IMR-90 (cell line): ENCODE measurements at regions not wholly inside any gene's neighbourhood (a gene's known extent, or its start where the extent isn't known, plus 50 kb on each side); places are given as distances from the start of the nearest gene placed in this dataset.

Experiments
- ATAC-seq: fragments of 200-7000 bp; cut with Tn5 transposase; 2 replicates; pipeline ENCODE4 v1.9.1; 2020; ENCODE audit warnings: low read depth, mild to moderate bottlenecking, moderate library complexity
- BruUV-seq: library from RNA; stranded (reverse); fragments of 400-500 nt; replicated peaks from 2 replicates; lab custom pipeline; 2021; lab: Mats Ljungman, UMichigan
- CTCF ChIA-PET: fragments of 300-600 bp; formaldehyde crosslinking; extraction: SDS; loops from one replicate; lab custom pipeline; 2021; ENCODE audit warnings: antibody characterized with exemption; lab: Yijun Ruan, JAX
- POLR2A ChIA-PET: fragments of 300-600 bp; sonication (Branson Sonifier 250); formaldehyde crosslinking; loops from one replicate; lab custom pipeline; 2022; ENCODE audit warnings: antibody characterized with exemption; ENCODE audit not compliant: unreplicated experiment; lab: Charles Lee
- DNase-seq: peaks from one replicate; pipeline ENCODE4 v3.0.0; 2013
- H2AFZ ChIP-seq: replicated peaks from 2 replicates; pipeline ENCODE3; 2013; ENCODE audit warnings: low read length, mild to moderate bottlenecking; ENCODE audit not compliant: poor library complexity
- H2AK5ac ChIP-seq: 2 replicates; pipeline ENCODE4 v1.6.1; 2013; ENCODE audit warnings: low read depth, low read length, inconsistent platforms
- H2AK9ac ChIP-seq: replicated peaks from 2 replicates; pipeline ENCODE3; 2013; ENCODE audit warnings: mild to moderate bottlenecking, low read depth, low read length, moderate library complexity; ENCODE audit not compliant: poor library complexity
- H2BK120ac ChIP-seq: 2 replicates; pipeline ENCODE4 v1.6.1; 2013; ENCODE audit warnings: low read depth, low read length, inconsistent platforms
- H2BK15ac ChIP-seq: 3 replicates; pipeline ENCODE4 v1.6.1; 2013; ENCODE audit warnings: low read depth, low read length, inconsistent platforms
- H2BK20ac ChIP-seq: 2 replicates; pipeline ENCODE4 v1.6.1; 2013; ENCODE audit warnings: low read depth, mild to moderate bottlenecking, inconsistent platforms, low read length, moderate library complexity
- H2BK5ac ChIP-seq: 2 replicates; pipeline ENCODE4 v1.6.1; 2013; ENCODE audit warnings: mild to moderate bottlenecking, low read depth, low read length, inconsistent platforms; ENCODE audit not compliant: poor library complexity, severe bottlenecking
- H3K14ac ChIP-seq: replicated peaks from 2 replicates; pipeline ENCODE4 v1.6.1; 2013; ENCODE audit warnings: low read depth, low read length, inconsistent platforms
- H3K18ac ChIP-seq: 2 replicates; pipeline ENCODE4 v1.6.1; 2013; ENCODE audit warnings: low read depth, low read length, control low read depth
- H3K23ac ChIP-seq: 2 replicates; pipeline ENCODE4 v1.6.1; 2013; ENCODE audit warnings: low read depth, low read length, inconsistent platforms
- H3K27ac ChIP-seq: 2 replicates; pipeline ENCODE4 v1.5.1; 2013; ENCODE audit warnings: mild to moderate bottlenecking, control low read depth, low read length; ENCODE audit not compliant: insufficient read depth
- H3K27me3 ChIP-seq: 2 replicates; pipeline ENCODE4 v1.6.1; 2013; ENCODE audit warnings: low read length; ENCODE audit not compliant: control insufficient read depth, insufficient read depth
- H3K36me3 ChIP-seq: 2 replicates; pipeline ENCODE4 v1.6.1; 2013; ENCODE audit warnings: low read length, mixed read lengths; ENCODE audit not compliant: control insufficient read depth, insufficient read depth
- H3K4ac ChIP-seq: 2 replicates; pipeline ENCODE4 v1.6.1; 2013; ENCODE audit warnings: low read depth, low read length, inconsistent platforms
- H3K4me1 ChIP-seq: 2 replicates; pipeline ENCODE4 v1.6.1; 2013; ENCODE audit warnings: low read length, mixed read lengths; ENCODE audit not compliant: control insufficient read depth, insufficient read depth
- H3K4me2 ChIP-seq: 2 replicates; pipeline ENCODE4 v1.6.1; 2013; ENCODE audit warnings: low read depth, mild to moderate bottlenecking, control low read depth, low read length, moderate library complexity
- H3K4me3 ChIP-seq: 2 replicates; pipeline ENCODE4 v1.5.1; 2013; ENCODE audit warnings: low read depth, mild to moderate bottlenecking, control low read depth, low read length, moderate library complexity; ENCODE audit not compliant: insufficient read depth
- H3K56ac ChIP-seq: 2 replicates; pipeline ENCODE4 v1.6.1; 2013; ENCODE audit warnings: low read length, inconsistent platforms; ENCODE audit not compliant: insufficient read depth; ENCODE audit errors: extremely low read depth
- H3K79me1 ChIP-seq, 2 experiments: 2 replicates each; pipeline ENCODE4 v1.6.1; 2013; ENCODE audit warnings: low read length in 2 of 2, inconsistent platforms in 1 of 2, low read depth in 1 of 2
- H3K9ac ChIP-seq: 2 replicates; pipeline ENCODE4 v1.6.1; 2013; ENCODE audit warnings: low read depth, low read length, control low read depth
- H3K9me1 ChIP-seq: 2 replicates; pipeline ENCODE4 v1.6.1; 2013; ENCODE audit warnings: low read length, inconsistent platforms; ENCODE audit not compliant: insufficient read depth
- H3K9me3 ChIP-seq: 2 replicates; pipeline ENCODE4 v1.6.1; 2013; ENCODE audit warnings: low read length; ENCODE audit not compliant: control insufficient read depth, insufficient read depth
- H4K20me1 ChIP-seq: 2 replicates; pipeline ENCODE4 v1.6.1; 2013; ENCODE audit warnings: low read length, inconsistent platforms; ENCODE audit not compliant: insufficient read depth
- H4K5ac ChIP-seq: 2 replicates; pipeline ENCODE4 v1.6.1; 2013; ENCODE audit warnings: mild to moderate bottlenecking, low read depth, low read length, control low read depth
- H4K8ac ChIP-seq, 2 experiments: 2 replicates each; pipeline ENCODE4 v1.6.1; 2013; ENCODE audit warnings: low read depth in 2 of 2, low read length in 2 of 2, control low read depth in 1 of 2, inconsistent platforms in 1 of 2
- H4K91ac ChIP-seq: 2 replicates; pipeline ENCODE4 v1.6.1; 2013; ENCODE audit warnings: low read depth, low read length, inconsistent platforms; ENCODE audit not compliant: insufficient read depth
- BHLHE40 ChIP-seq: fragments of 150-350 bp; IDR thresholded peaks from 2 replicates; pipeline ENCODE4 v1.6.1; 2016; ENCODE audit warnings: mild to moderate bottlenecking, low read depth, low read length
- CHD1 ChIP-seq: IDR thresholded peaks from 2 replicates; pipeline ENCODE4 v1.6.1; 2012; ENCODE audit warnings: low read depth, low read length, improper control_type of control experiment
- CTCF ChIP-seq: conservative IDR thresholded peaks from 2 replicates; pipeline ENCODE4 v1.5.1; 2012; ENCODE audit warnings: mild to moderate bottlenecking, low read depth, low read length, improper control_type of control experiment
- FOS ChIP-seq: fragments of 150-350 bp; IDR thresholded peaks from 2 replicates; pipeline ENCODE4 v1.6.1; 2016; ENCODE audit warnings: low read depth, low read length
- MAFK ChIP-seq: IDR thresholded peaks from 2 replicates; pipeline ENCODE4 v1.6.1; 2012; ENCODE audit warnings: low read depth, low read length, improper control_type of control experiment
- NFE2L2 ChIP-seq: fragments of 150-350 bp; IDR thresholded peaks from 2 replicates; pipeline ENCODE4 v1.6.1; 2016; ENCODE audit warnings: low read depth, mild to moderate bottlenecking, low read length
- RAD21 ChIP-seq: IDR thresholded peaks from 2 replicates; pipeline ENCODE4 v1.6.1; 2012; ENCODE audit warnings: low read length, improper control_type of control experiment
- RCOR1 ChIP-seq: IDR thresholded peaks from 2 replicates; pipeline ENCODE4 v1.6.1; 2012; ENCODE audit warnings: mild to moderate bottlenecking, low read length, improper control_type of control experiment; ENCODE audit not compliant: insufficient replicate concordance
- RFX5 ChIP-seq: IDR thresholded peaks from 2 replicates; pipeline ENCODE4 v1.8.0; 2012; ENCODE audit warnings: low read depth, mild to moderate bottlenecking, low read length, moderate library complexity
- SMC3 ChIP-seq: fragments of 150-350 bp; IDR thresholded peaks from 2 replicates; pipeline ENCODE4 v1.6.1; 2016; ENCODE audit warnings: low read depth, mild to moderate bottlenecking, antibody characterized with exemption, low read length, moderate library complexity
- WGBS, 2 experiments: methylation state at CpG; one replicate each; pipeline versions ENCODE4 v1.1.5 to v1.1.7; 2013; ENCODE audit warnings: missing lambda C conversion rate in 2 of 2; ENCODE audit not compliant: insufficient read length in 1 of 2; ENCODE audit errors: extremely low coverage in 2 of 2; 5-methylcytosine and 5-hydroxymethylcytosine counted together
- dilution Hi-C: fragments of 300-500 bp; cut with HindIII; formaldehyde crosslinking; loops from one replicate; pipeline ENCODE4 v1.14.3; 2018; ENCODE audit warnings: low sequenced_read_pairs; ENCODE audit not compliant: unreplicated experiment
- in situ Hi-C: fragments of 300-500 bp; cut with MboI; formaldehyde crosslinking; loops from 3 replicates; pipeline ENCODE4 v1.14.3; 2019; ENCODE audit warnings: low sequenced_read_pairs, inconsistent platforms, mixed read lengths
- intact Hi-C: fragments of 100-400 bp; cut with micrococcal nuclease; formaldehyde crosslinking; loops from 2 replicates; pipeline ENCODE4 v1.10.0; 2022

GRCh38 chr2:238774980-238775509, 72.8 kb upstream of the TWIST2 start:
- WGBS, 2 experiments: 63% methylated on average over 4 of the region's 5 CpGs; no CpG with 5 or more reads in 1 of the 2 experiments
- no peak overlapping the region for H3K27ac ChIP-seq
- H3K9me1 ChIP-seq: no peaks in the 10 kb centered on the region
- no peaks in the 10 kb centered on the region for H4K20me1 ChIP-seq
- H3K4me2 ChIP-seq: no peak overlapping the region
- H3K36me3 ChIP-seq: no peaks in the 10 kb centered on the region
- no peak overlapping the region for H3K4ac ChIP-seq
- H2BK20ac ChIP-seq: no peak overlapping the region
- CTCF ChIA-PET: no interaction called here
- in situ Hi-C loops (no loop called here), intact Hi-C loops (no loop called here), dilution Hi-C loops (no loop called here)
- ATAC-seq (no peak), DNase-seq (no peak)
- H2AK5ac ChIP-seq: no peak overlapping the region
- no peak overlapping the region for H3K18ac ChIP-seq
- POLR2A ChIA-PET: no interaction called here
- no peaks in the 10 kb centered on the region for H3K79me1 ChIP-seq
- H2BK15ac ChIP-seq: no peak overlapping the region
- no TSS peak for BruUV-seq
- no peak overlapping the region for H2BK120ac ChIP-seq
- peaks cover 35% of the 10 kb centered on the region for H3K27me3 ChIP-seq
- no peak overlapping the region for H2AFZ ChIP-seq
- TF ChIP-seq RCOR1 (no peak), MAFK (no peak), CTCF (no peak), NFE2L2 (no peak), CHD1 (no peak), SMC3 (no peak), RAD21 (no peak), RFX5 (no peak), FOS (no peak), BHLHE40 (no peak)
- no peak overlapping the region for H3K4me3 ChIP-seq
- H3K23ac ChIP-seq: no peak overlapping the region
- H3K14ac ChIP-seq: no peak overlapping the region
- H4K91ac ChIP-seq: no peak overlapping the region
- H4K5ac ChIP-seq: no peak overlapping the region
- H3K4me1 ChIP-seq: no peaks in the 10 kb centered on the region
- H4K8ac ChIP-seq: no peak overlapping the region
- no peak overlapping the region for H2AK9ac ChIP-seq
- H2BK5ac ChIP-seq: no peak overlapping the region
- no peaks in the 10 kb centered on the region for H3K9me3 ChIP-seq
- no peak overlapping the region for H3K9ac ChIP-seq
- H3K56ac ChIP-seq: no peak overlapping the region
